ENCODE measurements at regions not wholly inside any gene's neighbourhood (a gene's known extent, or its start where the extent isn't known, plus 50 kb on each side); places are given as distances from the start of the nearest gene placed in this dataset.

DNA sequence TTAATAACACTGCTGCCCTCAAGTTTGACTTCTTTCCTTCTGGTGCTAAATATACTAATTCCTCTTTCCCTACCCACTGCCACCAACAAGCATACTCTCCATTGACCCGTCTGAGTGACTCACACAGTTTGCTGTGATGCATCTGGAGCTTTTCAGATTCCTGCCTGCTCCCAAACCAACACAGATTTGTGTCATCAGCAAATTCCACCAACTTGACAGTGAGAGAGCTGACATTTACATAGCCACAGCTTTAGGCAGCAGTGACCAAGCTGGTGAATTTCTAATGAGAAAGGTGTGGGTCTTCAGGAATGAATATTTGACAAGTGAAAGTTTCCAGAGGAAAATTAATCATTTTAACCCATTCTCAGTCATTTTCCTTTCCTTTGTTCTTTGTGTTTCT is 96.5 kb upstream of the PRICKLE2 start:
- BruUV-seq (replicated peaks), result no TSS peak
- Histone ChIP-seq H2AFZ (ENCODE audit: low read depth, low read length, poor library complexity, severe bottlenecking) (no peak overlapping the region), H3K9me2 (ENCODE audit: insufficient read depth) (no peaks in the 10 kb centered on the region), H3K4me1 (ENCODE audit: control insufficient read depth in 1 of 2, insufficient read depth in 2 of 2, low read length in 2 of 2) (no peaks in the 10 kb centered on the region), H3K4me3 (replicated peaks in 1 of 2; ENCODE audit: low read depth in 1 of 2, low read length in 2 of 2) (no peak overlapping the region), H3K79me2 (ENCODE audit: insufficient read depth, low read length) (no peaks in the 10 kb centered on the region), H3K9ac (ENCODE audit: low read length) (no peak overlapping the region), H3K27ac (ENCODE audit: low read depth, low read length) (no peak overlapping the region), H3K9me3 (ENCODE audit: control insufficient read depth in 1 of 2, insufficient read depth in 1 of 2, low read depth in 1 of 2, low read length in 2 of 2) (no peaks in the 10 kb centered on the region), H3K27me3 (ENCODE audit: insufficient read depth, low read length) (no peaks in the 10 kb centered on the region; the same call in 1 of the 2 replicates), H3K4me2 (ENCODE audit: low read length) (no peak overlapping the region), H4K20me1 (ENCODE audit: insufficient read depth) (no peaks in the 10 kb centered on the region), H3K36me3 (ENCODE audit: control insufficient read depth in 1 of 2, insufficient read depth in 2 of 2, low read length in 2 of 2) (no peaks in the 10 kb centered on the region)
- CTCF ChIA-PET, result no interaction called here
- ATAC-seq (no peak), DNase-seq (ENCODE audit: low read depth, low spot score) (no peak)
- RAD21 ChIA-PET (ENCODE audit: low non-redundant PET in 1 of 2, low total read pairs in 2 of 2, uncharacterized antibody in 2 of 2, unreplicated experiment in 2 of 2), result no interaction called here
- TF ChIP-seq ELF1 (IDR thresholded peaks at IDR 0.05; ENCODE audit: borderline replicate concordance, low read depth) (no peak), TCF7L2 (IDR thresholded peaks at IDR 0.05; ENCODE audit: borderline replicate concordance, extremely low read depth, insufficient read depth, insufficient read length) (no peak), ATF3 (IDR thresholded peaks at IDR 0.05) (no peak), RAD21 (IDR thresholded peaks at IDR 0.05; ENCODE audit: low read depth) (no peak), EZH2phosphoT487 (IDR thresholded peaks at IDR 0.05; ENCODE audit: borderline replicate concordance) (no peak), YY1 (IDR thresholded peaks at IDR 0.05; ENCODE audit: extremely low read depth, insufficient replicate concordance, low read depth, low read length) (no peak), CEBPB (IDR thresholded peaks at IDR 0.05; ENCODE audit: low read depth) (no peak), ZFX (IDR thresholded peaks at IDR 0.05) (no peak), CTCF (IDR thresholded peaks at IDR 0.05 in 2 of 3, conservative IDR thresholded peaks at IDR 0.05 in 1 of 3; ENCODE audit: borderline replicate concordance in 1 of 3, insufficient read depth in 1 of 3, low read depth in 2 of 3, low read length in 2 of 3) (no peak), CBX3 (IDR thresholded peaks at IDR 0.05; ENCODE audit: low read depth) (no peak), SP1 (IDR thresholded peaks at IDR 0.05; ENCODE audit: low read depth) (no peak), ZNF274 (IDR thresholded peaks at IDR 0.05; ENCODE audit: low read depth, low read length) (no peak), JUND (IDR thresholded peaks at IDR 0.05) (no peak), POLR2A (IDR thresholded peaks at IDR 0.05; ENCODE audit: borderline replicate concordance, extremely low read depth, insufficient read depth, insufficient read length) (no peak), EZH2 (IDR thresholded peaks at IDR 0.05) (no peak), SRF (IDR thresholded peaks at IDR 0.05; ENCODE audit: low read depth) (no peak), EGR1 (IDR thresholded peaks at IDR 0.05; ENCODE audit: low read depth) (no peak)
- TF ChIP-seq, protein P1, sequence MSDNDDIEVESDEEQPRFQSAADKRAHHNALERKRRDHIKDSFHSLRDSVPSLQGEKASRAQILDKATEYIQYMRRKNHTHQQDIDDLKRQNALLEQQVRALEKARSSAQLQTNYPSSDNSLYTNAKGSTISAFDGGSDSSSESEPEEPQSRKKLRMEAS (IDR thresholded peaks at IDR 0.05), result no peak
- TF ChIP-seq, protein P2, sequence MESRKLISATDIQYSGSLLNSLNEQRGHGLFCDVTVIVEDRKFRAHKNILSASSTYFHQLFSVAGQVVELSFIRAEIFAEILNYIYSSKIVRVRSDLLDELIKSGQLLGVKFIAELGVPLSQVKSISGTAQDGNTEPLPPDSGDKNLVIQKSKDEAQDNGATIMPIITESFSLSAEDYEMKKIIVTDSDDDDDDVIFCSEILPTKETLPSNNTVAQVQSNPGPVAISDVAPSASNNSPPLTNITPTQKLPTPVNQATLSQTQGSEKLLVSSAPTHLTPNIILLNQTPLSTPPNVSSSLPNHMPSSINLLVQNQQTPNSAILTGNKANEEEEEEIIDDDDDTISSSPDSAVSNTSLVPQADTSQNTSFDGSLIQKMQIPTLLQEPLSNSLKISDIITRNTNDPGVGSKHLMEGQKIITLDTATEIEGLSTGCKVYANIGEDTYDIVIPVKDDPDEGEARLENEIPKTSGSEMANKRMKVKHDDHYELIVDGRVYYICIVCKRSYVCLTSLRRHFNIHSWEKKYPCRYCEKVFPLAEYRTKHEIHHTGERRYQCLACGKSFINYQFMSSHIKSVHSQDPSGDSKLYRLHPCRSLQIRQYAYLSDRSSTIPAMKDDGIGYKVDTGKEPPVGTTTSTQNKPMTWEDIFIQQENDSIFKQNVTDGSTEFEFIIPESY (IDR thresholded peaks at IDR 0.05; ENCODE audit: extremely low read depth, insufficient replicate concordance, low read length), result no peak
- TF ChIP-seq, protein P3, sequence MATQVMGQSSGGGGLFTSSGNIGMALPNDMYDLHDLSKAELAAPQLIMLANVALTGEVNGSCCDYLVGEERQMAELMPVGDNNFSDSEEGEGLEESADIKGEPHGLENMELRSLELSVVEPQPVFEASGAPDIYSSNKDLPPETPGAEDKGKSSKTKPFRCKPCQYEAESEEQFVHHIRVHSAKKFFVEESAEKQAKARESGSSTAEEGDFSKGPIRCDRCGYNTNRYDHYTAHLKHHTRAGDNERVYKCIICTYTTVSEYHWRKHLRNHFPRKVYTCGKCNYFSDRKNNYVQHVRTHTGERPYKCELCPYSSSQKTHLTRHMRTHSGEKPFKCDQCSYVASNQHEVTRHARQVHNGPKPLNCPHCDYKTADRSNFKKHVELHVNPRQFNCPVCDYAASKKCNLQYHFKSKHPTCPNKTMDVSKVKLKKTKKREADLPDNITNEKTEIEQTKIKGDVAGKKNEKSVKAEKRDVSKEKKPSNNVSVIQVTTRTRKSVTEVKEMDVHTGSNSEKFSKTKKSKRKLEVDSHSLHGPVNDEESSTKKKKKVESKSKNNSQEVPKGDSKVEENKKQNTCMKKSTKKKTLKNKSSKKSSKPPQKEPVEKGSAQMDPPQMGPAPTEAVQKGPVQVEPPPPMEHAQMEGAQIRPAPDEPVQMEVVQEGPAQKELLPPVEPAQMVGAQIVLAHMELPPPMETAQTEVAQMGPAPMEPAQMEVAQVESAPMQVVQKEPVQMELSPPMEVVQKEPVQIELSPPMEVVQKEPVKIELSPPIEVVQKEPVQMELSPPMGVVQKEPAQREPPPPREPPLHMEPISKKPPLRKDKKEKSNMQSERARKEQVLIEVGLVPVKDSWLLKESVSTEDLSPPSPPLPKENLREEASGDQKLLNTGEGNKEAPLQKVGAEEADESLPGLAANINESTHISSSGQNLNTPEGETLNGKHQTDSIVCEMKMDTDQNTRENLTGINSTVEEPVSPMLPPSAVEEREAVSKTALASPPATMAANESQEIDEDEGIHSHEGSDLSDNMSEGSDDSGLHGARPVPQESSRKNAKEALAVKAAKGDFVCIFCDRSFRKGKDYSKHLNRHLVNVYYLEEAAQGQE (IDR thresholded peaks at IDR 0.05; ENCODE audit: low read depth), result no peak
- POLR2A ChIA-PET, result no interaction called here
- intact Hi-C loops (cut with micrococcal nuclease), result no loop called here
